ENCODE measurements at regions not wholly inside any gene's neighbourhood (a gene's known extent, or its start where the extent isn't known, plus 50 kb on each side); places are given as distances from the start of the nearest gene placed in this dataset.

DNA sequence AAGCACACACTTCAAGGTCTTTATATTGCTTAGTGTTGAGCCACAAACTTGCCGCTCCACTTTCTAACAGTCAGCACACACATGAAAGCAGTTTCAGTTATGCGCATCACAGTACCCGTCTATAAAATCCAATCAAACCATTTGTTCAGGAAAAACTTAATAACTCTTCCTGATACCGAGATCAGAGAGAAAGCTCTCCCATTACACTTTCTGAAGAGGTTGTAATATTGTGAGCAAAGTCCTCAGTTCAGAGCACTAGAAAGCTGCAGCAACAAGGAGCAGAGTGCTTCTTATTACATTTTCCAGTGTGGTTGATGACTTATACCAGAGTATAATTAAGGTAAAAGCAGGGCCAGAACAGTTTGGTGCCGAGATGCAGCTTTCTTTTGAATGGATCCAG, 102.8 kb upstream of the F3 start:
- DNase-seq (ENCODE audit: low read depth): no peak

- no peak for DNase-seq (ENCODE audit: low read depth)
Measured at GRCh38 chr1:94643819-94644218, 102.3 kb upstream of the F3 start.

DNA sequence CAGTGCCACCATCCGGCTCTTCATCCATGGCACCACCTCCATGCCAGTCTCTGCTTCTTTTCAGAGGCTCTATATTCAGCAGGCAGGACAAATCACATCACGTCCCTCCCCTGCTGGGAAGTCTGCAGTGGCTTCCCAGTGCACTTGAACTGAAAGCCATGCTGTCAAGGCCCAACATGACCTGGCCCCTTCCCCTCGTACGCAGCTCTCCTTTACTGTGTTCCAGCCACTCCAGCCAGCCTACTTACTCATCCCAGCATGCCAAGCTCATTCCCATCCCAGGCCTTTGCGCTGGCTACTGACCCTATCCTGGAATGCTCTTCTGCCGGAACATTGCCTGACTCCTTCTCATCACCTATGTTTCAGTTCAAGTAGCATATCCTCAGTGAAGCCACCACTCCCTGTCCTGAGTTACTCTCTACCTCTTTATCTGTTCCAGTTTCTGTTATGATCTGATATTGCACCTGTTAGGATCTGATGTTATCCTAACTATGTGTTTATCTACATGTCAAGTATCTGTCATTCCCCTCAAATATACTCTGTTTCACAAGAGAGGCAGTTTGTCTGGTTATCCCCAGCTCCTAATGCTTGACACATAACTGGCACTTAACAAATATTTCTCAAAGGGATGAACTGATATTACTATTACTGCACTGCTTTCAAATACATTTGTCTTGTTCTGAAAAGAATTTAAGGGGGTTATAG, 101.2 kb upstream of the F3 start:
- no peak for DNase-seq (ENCODE audit: low read depth)

- DNase-seq (ENCODE audit: low read depth): no peak
Measured at GRCh38 chr1:94641990-94642389, 100.4 kb upstream of the F3 start.

DNA sequence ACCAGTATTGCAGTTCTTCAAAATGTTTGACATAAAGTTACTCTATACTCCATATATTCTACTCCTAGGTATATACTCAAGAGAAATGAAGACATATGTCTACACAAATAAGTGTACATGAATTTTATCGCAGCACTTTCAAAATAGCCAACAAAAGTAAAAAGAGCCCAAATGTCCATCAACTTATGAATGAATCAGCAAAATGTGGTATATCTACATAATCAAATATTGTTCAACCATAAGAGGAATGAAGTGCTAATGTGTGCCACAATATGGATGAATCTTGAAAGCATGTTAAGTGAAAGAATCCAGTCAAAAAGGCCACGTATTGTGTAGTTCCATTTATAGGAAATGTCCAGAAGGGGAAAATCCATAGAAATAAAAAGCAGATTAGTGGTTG, 98.6 kb upstream of the F3 start:
- DNase-seq (ENCODE audit: low read depth): no peak

DNA sequence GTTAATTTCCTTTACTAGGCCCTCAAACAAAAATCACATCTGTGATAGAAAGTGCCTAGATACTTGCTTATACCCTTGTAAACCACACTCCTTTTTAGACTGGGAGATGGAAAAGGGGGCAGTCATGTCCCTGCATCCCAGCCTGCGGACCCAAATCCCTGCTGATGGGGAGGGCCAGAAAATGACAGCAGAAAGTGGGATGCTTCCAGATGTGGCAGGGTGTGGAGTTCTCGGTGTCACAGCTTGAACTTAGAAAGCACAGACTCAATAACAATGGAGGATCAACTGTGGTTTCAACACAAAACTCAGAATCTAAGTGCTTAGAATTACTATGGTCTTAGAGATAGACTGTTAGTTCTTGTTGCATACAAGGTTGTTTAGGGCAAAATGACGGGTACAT, 95.6 kb upstream of the F3 start:
- no peak for DNase-seq (ENCODE audit: low read depth)

GRCh38 chr1:94636624-94637023, 95.1 kb upstream of the F3 start:
- DNase-seq (ENCODE audit: low read depth): no peak

- no peak for DNase-seq (ENCODE audit: low read depth)
Measured at GRCh38 chr1:94636100-94636499, 94.5 kb upstream of the F3 start.

- DNase-seq (ENCODE audit: low read depth): peak; percentile 74
Measured at GRCh38 chr1:94634977-94635416, 93.4 kb upstream of the F3 start.

DNA sequence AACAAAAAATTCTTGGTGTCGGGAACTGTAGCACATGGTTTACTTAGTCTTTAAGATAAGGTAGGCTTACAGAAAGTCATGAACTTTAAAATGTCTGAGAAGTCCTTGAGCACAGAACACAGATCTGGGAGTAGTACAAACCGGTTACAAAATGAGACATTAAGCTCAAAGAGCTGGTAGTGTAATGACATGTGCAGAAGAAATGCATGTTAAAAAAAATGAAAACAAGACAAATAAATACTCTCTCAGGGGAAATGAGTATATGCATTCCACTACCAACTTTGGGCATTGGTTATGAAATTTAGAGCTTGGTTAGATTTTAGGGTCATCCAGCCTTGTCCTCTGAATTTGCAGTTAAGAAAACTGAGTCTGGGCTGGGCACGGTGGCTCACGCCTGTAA, 91.5 kb upstream of the F3 start:
- peak; percentile 30 for DNase-seq (ENCODE audit: low read depth)

DNA sequence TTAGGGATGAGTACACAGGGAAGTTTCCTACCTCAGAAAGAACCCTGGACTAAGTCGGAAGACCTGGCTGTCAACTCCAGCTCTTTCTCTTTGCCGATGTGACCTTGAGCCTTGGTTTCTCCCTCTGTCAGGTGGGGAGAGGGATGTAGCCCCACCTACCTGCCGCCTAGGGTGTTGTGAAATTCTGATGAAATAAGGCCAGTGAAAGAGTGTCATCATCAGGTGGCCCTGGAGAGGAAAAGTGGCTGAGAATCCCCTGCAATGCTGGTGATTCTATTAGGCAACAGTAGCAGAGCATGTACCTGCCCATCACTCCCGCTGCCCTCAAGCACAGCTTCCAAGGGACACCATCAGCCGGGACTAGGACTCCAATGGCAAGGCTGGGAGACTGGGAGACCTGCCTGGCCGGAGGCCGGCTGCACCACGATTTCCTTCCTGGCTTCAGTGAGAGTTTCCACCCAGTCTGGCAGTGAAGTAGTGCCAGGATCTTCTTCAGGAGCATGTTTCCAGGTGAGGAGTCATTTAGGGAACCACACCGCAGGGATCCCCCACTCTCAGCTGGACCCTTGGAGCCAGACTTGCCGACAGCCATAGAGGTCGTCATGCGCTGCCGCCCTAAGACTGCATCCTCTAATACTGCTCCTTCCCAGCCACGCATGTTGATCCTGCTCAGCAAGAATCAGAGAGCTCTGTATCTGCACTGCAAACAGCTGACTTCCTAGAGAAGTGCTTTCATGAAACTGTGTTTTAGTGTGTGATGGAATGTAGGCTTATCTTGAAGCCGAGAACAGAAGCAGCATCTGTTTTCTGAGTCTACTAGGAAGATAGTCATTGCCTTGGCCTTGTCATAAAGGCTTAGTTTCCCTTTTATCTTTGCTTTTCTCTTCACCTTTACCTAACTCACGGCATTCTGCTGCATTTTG, 88.0 kb upstream of the F3 start:
- DNase-seq (ENCODE audit: low read depth): no peak

- DNase-seq (ENCODE audit: low read depth): no peak
Measured at GRCh38 chr1:94628499-94628843, 86.9 kb upstream of the F3 start.

GRCh38 chr1:94627771-94628498, 86.4 kb upstream of the F3 start:
- DNase-seq (ENCODE audit: low read depth): no peak

GRCh38 chr1:94624203-94624602, 82.6 kb upstream of the F3 start:
- no peak for DNase-seq (ENCODE audit: low read depth)

DNA sequence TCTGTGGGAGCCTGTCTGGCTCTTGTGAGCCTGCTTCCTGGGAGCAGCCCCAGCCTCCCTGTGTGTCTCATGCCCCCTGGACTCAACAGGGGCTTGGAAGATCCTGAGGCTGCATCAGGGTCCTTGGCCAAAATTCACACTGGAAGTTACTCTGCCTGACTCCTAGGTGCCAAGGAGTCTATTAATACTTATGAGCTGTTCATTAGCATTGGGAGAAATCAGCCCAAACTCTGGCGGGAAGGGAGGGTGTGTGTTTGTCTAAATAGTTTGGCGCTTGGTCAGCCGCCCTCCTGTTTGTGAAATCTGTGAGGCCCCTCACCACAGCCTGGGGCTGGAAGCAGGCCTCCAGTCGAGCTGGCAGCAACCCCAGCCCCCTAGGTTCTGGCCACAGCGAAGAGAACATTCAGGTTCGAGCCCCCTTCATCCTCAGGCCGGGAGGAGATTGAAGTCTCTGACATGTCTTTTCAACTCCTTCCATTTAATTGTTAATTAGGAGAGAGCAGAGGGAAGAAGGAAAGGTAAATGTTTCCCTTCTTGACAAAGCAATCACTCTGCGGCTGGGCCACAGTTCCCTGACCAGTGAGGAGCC, 82.1 kb upstream of the F3 start:
- peak; percentile 77 for DNase-seq (ENCODE audit: low read depth)

GRCh38 chr1:94622757-94623156, 81.2 kb upstream of the F3 start:
- DNase-seq (ENCODE audit: low read depth): peak; percentile 98

GRCh38 chr1:94621802-94622201, 80.2 kb upstream of the F3 start:
- DNase-seq (ENCODE audit: low read depth): no peak

- peak; percentile 85 for DNase-seq (ENCODE audit: low read depth)
Measured at GRCh38 chr1:94621395-94621794, 79.8 kb upstream of the F3 start.

DNA sequence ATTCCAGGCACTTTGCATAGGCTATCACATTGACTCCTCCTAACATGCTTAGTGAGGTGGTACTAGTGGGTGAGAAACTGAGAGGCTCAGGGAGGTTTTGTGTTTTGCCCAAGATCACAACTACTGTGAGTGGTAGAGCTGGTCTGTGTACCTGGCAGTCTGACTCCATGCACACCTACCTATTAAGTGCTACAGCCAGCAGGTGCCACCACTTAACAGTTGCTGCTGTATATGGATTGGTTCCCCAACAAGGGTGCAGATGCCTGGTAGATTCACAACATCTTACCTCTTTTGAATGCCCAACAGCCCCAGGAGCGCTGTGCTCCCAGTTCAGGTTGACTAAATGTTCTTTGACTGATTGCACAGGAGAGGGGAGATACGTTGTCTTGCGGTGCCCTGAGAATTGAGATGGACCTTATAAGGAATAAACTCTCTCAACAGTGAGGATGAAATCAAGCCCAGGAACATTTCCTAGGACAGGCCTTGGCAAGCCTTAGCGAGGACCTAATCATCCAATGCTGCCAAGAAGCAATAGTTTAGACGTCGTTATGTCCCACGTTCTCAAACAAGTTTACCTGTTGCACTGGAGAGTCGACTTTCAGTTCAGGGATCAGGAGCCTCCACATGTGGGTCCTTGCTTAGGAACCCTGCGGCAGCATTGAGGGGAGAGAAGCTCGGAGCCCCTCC, 78.9 kb upstream of the F3 start:
- DNase-seq (ENCODE audit: low read depth): no peak

DNA sequence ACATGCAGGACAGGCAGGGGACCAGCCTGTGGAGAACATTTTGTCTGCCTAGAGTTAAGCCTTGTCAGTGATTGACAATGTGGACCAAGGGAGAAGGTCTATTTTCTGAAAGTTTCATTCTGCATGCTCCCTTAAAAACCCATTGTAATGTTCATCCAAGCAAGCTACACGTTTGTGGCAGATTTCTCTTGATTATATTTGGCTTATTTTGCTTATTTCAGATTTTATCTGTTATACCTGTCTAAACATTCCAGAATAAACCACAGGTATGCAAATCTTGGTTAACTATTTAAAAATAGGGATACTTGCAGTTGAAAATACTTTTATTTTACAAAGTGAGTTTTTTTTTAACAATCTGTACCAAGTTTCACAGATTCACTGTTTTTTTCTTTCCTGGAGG, 78.2 kb upstream of the F3 start:
- peak; percentile 78 for DNase-seq (ENCODE audit: low read depth)

DNA sequence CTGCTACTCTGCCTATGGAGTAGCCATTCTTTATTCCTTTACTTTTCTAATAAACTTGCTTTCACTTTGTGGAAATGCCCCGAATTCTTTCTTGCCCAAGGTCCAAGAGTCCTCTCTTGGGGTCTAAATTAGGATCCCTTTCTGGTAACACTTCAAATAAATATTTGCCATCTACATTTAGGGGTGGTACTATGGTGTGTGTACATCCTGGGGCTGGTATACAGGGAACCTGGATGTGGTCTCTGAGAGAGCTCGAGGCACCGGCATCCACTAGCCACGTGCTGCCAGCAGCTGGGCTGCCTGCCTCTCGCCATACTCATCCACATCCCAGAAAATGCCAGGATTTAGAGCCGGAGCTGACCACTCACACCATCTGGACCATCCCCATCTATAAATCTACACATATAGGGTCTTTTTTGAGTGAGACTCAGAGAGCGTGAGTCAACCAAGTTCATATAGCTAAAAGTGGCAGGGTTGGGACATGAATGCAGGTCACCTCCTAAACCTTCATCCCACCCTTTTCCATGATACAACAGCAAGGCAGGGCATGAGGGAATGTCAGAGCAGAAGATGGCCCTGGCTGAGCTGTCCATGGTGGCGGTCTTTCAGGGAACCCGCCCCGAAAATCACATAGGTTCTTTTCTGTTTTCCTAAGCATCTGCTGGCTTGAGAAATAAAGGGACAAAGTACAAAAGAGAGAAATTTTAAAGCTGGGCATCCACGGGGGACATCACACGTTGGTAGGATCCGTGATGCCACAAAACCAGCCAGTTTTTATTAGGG, 76.6 kb upstream of the F3 start:
- DNase-seq (ENCODE audit: low read depth): no peak

Data from M059J (cell line).